Right lobe of liver (tissue), 6 donors: ENCODE measurements at regions not wholly inside any gene's neighbourhood (a gene's known extent, or its start where the extent isn't known, plus 50 kb on each side); places are given as distances from the start of the nearest gene placed in this dataset.
A peak's percentile ranks its signal among the peaks of the same experiment; 100 is the strongest.

ENCODE experiments used
- ATAC-seq, 4 donors: fragments of 200-7000 bp; cut with Tn5 transposase; one replicate each; pipeline ENCODE4 v1.9.1; 2020; ENCODE audit warnings: mild to moderate bottlenecking in 4 of 4, moderate library complexity in 4 of 4
- DNase-seq, 3 donors: peaks; one replicate each; pipeline ENCODE4 v3.0.0-alpha.2; 2020
- H3K27ac ChIP-seq, 3 donors: fragments of 200-600 bp; one replicate each; pipeline ENCODE4 v1.8.0; 2022
- H3K27me3 ChIP-seq, 2 donors: fragments of 200-600 bp; one replicate each; pipeline ENCODE4 v1.8.0; 2022
- H3K36me3 ChIP-seq, 4 donors: fragments of 200-600 bp; sonication (generic) in 1 of 4; one replicate each; pipeline versions ENCODE4 v1.5.1 to v1.8.0; 2017 to 2022; ENCODE audit warnings: control low read depth in 1 of 4
- H3K4me1 ChIP-seq, 4 donors: fragments of 200-600 bp; sonication (generic) in 1 of 4; one replicate each; pipeline versions ENCODE4 v1.5.1 to v1.8.0; 2017 to 2022; ENCODE audit warnings: control low read depth in 1 of 4
- H3K4me3 ChIP-seq, 3 donors: fragments of 200-600 bp; one replicate each; pipeline ENCODE4 v1.8.0; 2022
- H3K9me3 ChIP-seq, 4 donors: fragments of 200-600 bp; sonication (generic) in 1 of 4; one replicate each; pipeline versions ENCODE4 v1.5.1 to v1.8.0; 2017 to 2022; ENCODE audit warnings: control low read depth in 1 of 4
- POLR2A ChIP-seq: fragments of 450-650 bp; IDR thresholded peaks from one replicate; pipeline ENCODE4 v1.6.1; 2017; ENCODE audit warnings: antibody characterized with exemption, mild to moderate bottlenecking
- WGBS: methylation state at CpG from one replicate; pipeline ENCODE4 v1.1.6; 2018; ENCODE audit warnings: low coverage, low lambda C conversion rate; ENCODE audit not compliant: insufficient coverage; ENCODE audit errors: missing lambda C conversion rate; 5-methylcytosine and 5-hydroxymethylcytosine counted together
- intact Hi-C, 2 donors: fragments of 100-400 bp; cut with DNase I; formaldehyde crosslinking; loops; one replicate each; pipeline versions ENCODE4 v1.11.2 to v1.14.1; 2022
- TF ChIP-seq, protein P1 (sequence below), 4 donors: fragments of 200-600 bp in 3 of 4; fragments of 450-650 bp in 1 of 4; IDR thresholded peaks; one replicate each; pipeline versions ENCODE4 v1.5.1 to v1.8.0; 2016 to 2022; ENCODE audit warnings: antibody characterized with exemption in 4 of 4, mild to moderate bottlenecking in 2 of 4
- donor health status: DM: no; HTN: yes; CAD: no.
- donor health status: DM: no; HTN: no; CAD: no.
- donor health status: DM: no; HTN: no; CAD: no.
- donor health status: DM: no; HTN: yes; CAD: no.
- donor health status: DM: no; HTN: yes; CAD: no.

DNA sequence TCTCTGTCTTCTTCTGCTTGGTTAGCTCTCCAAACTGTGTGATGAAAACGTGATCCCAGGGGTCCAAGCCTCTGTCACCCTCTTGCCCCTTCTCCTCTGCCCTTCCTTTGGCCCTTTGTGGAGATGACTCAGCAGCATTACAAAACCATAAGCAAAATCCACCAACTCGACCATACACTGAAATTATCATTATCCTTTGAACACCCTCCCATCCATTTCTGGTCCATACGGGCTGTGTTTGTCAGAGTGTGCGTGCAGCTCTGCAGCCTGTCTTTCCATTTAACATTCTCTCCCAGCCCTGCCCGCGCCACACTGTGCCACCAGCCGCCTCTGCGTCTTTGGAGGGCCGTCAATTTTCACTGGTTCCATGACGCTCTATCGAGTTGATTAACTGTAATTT lies 69.2 kb downstream of the SLC25A47 start:
- ATAC-seq (no peak), DNase-seq (no peak)
- H3K36me3 ChIP-seq: no peaks in the 10 kb centered on the region
- no peak overlapping the region for H3K27ac ChIP-seq
- peaks cover 0 to 21% (median 4%) of the 10 kb centered on the region in 4 donors for H3K4me1 ChIP-seq
- H3K4me3 ChIP-seq: no peak overlapping the region
- H3K9me3 ChIP-seq: no peaks in the 10 kb centered on the region
- WGBS: 82% methylated on average over 11 of the region's 11 CpGs
- no peak for TF ChIP-seq POLR2A
- TF ChIP-seq, protein P1, sequence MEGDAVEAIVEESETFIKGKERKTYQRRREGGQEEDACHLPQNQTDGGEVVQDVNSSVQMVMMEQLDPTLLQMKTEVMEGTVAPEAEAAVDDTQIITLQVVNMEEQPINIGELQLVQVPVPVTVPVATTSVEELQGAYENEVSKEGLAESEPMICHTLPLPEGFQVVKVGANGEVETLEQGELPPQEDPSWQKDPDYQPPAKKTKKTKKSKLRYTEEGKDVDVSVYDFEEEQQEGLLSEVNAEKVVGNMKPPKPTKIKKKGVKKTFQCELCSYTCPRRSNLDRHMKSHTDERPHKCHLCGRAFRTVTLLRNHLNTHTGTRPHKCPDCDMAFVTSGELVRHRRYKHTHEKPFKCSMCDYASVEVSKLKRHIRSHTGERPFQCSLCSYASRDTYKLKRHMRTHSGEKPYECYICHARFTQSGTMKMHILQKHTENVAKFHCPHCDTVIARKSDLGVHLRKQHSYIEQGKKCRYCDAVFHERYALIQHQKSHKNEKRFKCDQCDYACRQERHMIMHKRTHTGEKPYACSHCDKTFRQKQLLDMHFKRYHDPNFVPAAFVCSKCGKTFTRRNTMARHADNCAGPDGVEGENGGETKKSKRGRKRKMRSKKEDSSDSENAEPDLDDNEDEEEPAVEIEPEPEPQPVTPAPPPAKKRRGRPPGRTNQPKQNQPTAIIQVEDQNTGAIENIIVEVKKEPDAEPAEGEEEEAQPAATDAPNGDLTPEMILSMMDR (IDR thresholded peaks at IDR 0.05): no peak
- no peaks in the 10 kb centered on the region for H3K27me3 ChIP-seq
- intact Hi-C loops: no loop called here

GRCh38 chr14:100393362-100393761 lies 70.2 kb downstream of the SLC25A47 start:
- H3K4me1 ChIP-seq: peaks cover 0 to 26% (median 4%) of the 10 kb centered on the region in 4 donors
- no peaks in the 10 kb centered on the region for H3K36me3 ChIP-seq
- TF ChIP-seq, protein P1 (IDR thresholded peaks at IDR 0.05): no peak
- no peak for TF ChIP-seq POLR2A
- ATAC-seq (peak in 2 of 4 donors; percentile 8 to 34), DNase-seq (no peak)
- H3K27me3 ChIP-seq: no peaks in the 10 kb centered on the region
- 67% methylated on average over 9 of the region's 10 CpGs for WGBS
- peak overlapping the region in 1 of 3 donors; percentile 27 for H3K27ac ChIP-seq
- H3K9me3 ChIP-seq: no peaks in the 10 kb centered on the region
- H3K4me3 ChIP-seq: no peak overlapping the region
- intact Hi-C loops: no loop called here

DNA sequence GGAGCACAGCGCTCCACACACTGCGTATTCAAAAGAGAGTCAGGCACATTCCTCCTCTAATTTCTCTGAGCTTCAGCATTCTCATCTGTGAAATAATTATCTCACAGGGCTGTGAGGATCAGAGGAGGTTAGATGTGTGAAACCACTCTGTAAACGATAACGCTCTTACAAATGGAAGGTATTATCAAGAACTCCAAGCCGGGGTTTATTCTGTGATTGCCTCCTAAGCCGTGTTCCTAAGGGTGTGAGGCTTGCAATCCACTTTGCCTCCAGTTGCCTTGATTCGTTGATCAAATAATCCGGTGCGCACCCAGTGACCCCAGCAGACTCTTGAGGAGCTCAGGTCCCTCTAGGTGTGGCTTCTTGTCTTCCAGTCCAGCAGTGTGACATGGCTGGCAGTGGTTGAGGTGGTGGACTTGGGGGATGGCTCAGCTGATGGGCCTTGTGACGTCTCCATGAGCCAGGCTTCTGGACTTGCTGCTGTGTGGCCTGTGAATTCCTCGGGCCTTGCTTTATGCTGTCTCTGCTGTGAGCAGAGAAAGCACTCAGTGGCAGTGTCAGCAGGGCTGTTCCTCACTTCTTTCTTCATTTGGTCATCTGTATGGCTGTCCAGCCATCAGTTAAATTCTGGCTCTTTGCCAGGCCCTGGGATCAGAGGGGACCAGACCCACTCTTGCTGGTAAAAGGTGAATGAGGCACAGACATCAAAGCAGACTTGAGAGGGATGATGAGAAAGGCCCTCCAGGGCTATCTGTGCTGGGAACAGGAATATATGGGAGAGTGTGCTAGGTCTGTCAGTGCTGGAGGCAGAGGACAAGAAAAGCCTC lies 71.0 kb downstream of the SLC25A47 start:
- peaks cover 0 to 26% (median 3%) of the 10 kb centered on the region in 4 donors for H3K4me1 ChIP-seq
- H3K36me3 ChIP-seq: no peaks in the 10 kb centered on the region
- H3K9me3 ChIP-seq: no peaks in the 10 kb centered on the region
- no peak overlapping the region for H3K4me3 ChIP-seq
- DNase-seq (no peak), ATAC-seq (no peak)
- H3K27me3 ChIP-seq: no peaks in the 10 kb centered on the region
- no peak overlapping the region for H3K27ac ChIP-seq
- TF ChIP-seq, protein P1 (IDR thresholded peaks at IDR 0.05): no peak
- TF ChIP-seq POLR2A: no peak
- intact Hi-C loops: no loop called here
- WGBS: 93% methylated on average over 3 of the region's 11 CpGs

DNA sequence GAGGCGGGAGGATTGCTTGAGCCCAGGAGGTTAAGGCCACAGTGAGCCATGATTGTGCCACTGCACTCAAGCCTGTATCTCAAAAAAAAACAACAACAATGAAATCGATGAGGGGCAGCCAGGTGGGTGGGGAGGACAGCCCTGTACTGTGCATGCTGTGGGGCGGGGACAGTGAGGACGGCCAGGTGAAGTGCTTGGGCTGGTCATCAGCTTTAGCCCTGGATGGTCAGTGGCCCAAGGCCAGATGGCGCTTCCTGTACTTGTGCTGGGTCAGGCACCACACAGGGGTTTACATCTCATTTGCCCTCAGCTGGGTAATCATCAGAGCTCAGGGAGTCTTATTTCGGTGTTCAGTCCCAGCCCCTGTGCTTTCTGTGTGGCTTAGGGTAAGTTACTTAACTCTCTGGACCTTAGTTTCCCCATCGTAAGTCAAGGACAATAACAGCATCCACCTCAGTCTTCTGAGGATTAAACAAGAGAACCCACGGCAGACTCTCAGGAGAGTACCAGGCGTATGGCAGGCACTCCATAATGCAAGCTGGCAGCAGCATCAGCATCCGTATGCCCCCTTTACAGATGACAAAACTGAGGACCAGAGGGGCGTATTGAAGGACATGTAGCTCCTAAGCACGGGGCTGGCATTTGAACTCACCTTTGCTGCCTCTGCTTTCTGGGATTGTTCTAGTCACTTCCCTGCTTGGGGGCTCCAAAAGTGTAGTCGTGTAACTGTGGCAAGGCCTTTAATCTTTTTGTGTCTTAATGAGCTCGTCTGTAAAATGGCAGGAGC lies 71.9 kb downstream of the SLC25A47 start:
- DNase-seq (no peak), ATAC-seq (no peak)
- Histone ChIP-seq H3K27me3 (no peaks in the 10 kb centered on the region), H3K36me3 (no peaks in the 10 kb centered on the region), H3K4me1 (peaks cover 0 to 17% (median 0%) of the 10 kb centered on the region in 4 donors), H3K27ac (no peak overlapping the region), H3K4me3 (no peak overlapping the region), H3K9me3 (no peaks in the 10 kb centered on the region)
- no peak for TF ChIP-seq POLR2A
- TF ChIP-seq, protein P1 (IDR thresholded peaks at IDR 0.05): no peak
- 87% methylated on average over 10 of the region's 14 CpGs for WGBS
- intact Hi-C loops: no loop called here
